NCI-H1436 treated with DMSO at 0.1 percent for 48 hours (cell line): ENCODE measurements at regions not wholly inside any gene's neighbourhood (a gene's known extent, or its start where the extent isn't known, plus 50 kb on each side); places are given as distances from the start of the nearest gene placed in this dataset.

ENCODE experiments used
- DNase-seq: peaks from one replicate; lab custom pipeline; 2025; lab: John Stamatoyannopoulos, UW

GRCh38 chr18:76126327-76126726 is 368.7 kb downstream of the ZNF516 start:
- DNase-seq = no peak

- no peak for DNase-seq
These were observed 374.0 kb downstream of the ZNF516 start for GRCh38 chr18:76121011-76121410.

- no peak for DNase-seq
These were observed 379.5 kb downstream of the ZNF516 start for GRCh38 chr18:76115580-76115979.

- no peak for DNase-seq
These were observed 381.9 kb downstream of the ZNF516 start for GRCh38 chr18:76113101-76113500.

GRCh38 chr18:76102626-76103025 is 392.4 kb downstream of the ZNF516 start:
- no peak for DNase-seq

- DNase-seq = no peak
These were observed 392.9 kb downstream of the ZNF516 start for GRCh38 chr18:76102156-76102555.

- no peak for DNase-seq
These were observed 395.0 kb downstream of the ZNF516 start for GRCh38 chr18:76099931-76100457.

GRCh38 chr18:76098674-76099411 is 396.2 kb downstream of the ZNF516 start:
- DNase-seq = no peak

GRCh38 chr18:76081536-76081935 is 413.5 kb downstream of the ZNF516 start:
- DNase-seq = no peak

- DNase-seq = no peak
These were observed 414.6 kb downstream of the ZNF516 start for GRCh38 chr18:76080430-76080829.

GRCh38 chr18:76075777-76076176 is 419.3 kb downstream of the ZNF516 start:
- no peak for DNase-seq

- no peak for DNase-seq
These were observed 430.0 kb downstream of the ZNF516 start for GRCh38 chr18:76064998-76065397.

- DNase-seq = no peak
These were observed 436.9 kb downstream of the ZNF516 start for GRCh38 chr18:76058146-76058545.

- DNase-seq = no peak
These were observed 437.7 kb downstream of the ZNF516 start for GRCh38 chr18:76057386-76057785.

GRCh38 chr18:76056471-76057110 is 438.5 kb downstream of the ZNF516 start:
- no peak for DNase-seq

GRCh38 chr18:76055578-76055977 is 439.5 kb downstream of the ZNF516 start:
- DNase-seq = no peak

- DNase-seq = no peak
These were observed 440.0 kb downstream of the ZNF516 start for GRCh38 chr18:76055025-76055424.

GRCh38 chr18:76054156-76054555 is 440.9 kb downstream of the ZNF516 start:
- DNase-seq = no peak

GRCh38 chr18:76053551-76053950 is 441.5 kb downstream of the ZNF516 start:
- no peak for DNase-seq

GRCh38 chr18:76052227-76052595 is 442.8 kb downstream of the ZNF516 start:
- no peak for DNase-seq

- no peak for DNase-seq
These were observed 443.4 kb downstream of the ZNF516 start for GRCh38 chr18:76051396-76052226.

GRCh38 chr18:76046221-76046620 is 448.8 kb downstream of the ZNF516 start:
- no peak for DNase-seq

GRCh38 chr18:76042511-76042910 is 452.5 kb downstream of the ZNF516 start:
- no peak for DNase-seq
